RKO (cell line): ENCODE measurements at regions not wholly inside any gene's neighbourhood (a gene's known extent, or its start where the extent isn't known, plus 50 kb on each side); places are given as distances from the start of the nearest gene placed in this dataset.
"Not testable (repeated sequence)": the region's sequence is repeated elsewhere in the genome, so short reads cannot be mapped to it uniquely, and the experiment has no call there.

Experiments used
- DNase-seq: peaks from one replicate; pipeline ENCODE4 v3.0.0-alpha.2; 2016; ENCODE audit warnings: low spot score

DNA sequence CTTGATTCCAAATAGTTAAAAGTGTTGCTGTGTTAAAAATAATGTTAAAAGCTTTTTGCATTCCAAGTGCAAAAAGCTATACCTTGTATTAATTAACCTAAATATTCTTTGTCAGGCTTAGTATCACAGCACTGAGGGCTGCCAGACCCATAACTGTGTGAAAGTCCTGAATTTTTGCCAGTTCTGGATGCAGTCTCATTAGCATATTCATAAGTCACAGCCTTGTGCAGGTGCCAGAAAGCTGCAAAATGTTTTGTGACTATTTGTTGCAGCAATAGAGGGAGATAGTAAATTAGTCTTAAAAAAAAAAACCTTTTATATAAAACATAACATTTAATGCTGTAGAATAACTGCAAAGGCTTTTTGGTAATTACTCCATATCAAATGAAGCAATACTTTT is 56.6 kb downstream of the SLITRK1 start:
- DNase-seq = no peak

DNA sequence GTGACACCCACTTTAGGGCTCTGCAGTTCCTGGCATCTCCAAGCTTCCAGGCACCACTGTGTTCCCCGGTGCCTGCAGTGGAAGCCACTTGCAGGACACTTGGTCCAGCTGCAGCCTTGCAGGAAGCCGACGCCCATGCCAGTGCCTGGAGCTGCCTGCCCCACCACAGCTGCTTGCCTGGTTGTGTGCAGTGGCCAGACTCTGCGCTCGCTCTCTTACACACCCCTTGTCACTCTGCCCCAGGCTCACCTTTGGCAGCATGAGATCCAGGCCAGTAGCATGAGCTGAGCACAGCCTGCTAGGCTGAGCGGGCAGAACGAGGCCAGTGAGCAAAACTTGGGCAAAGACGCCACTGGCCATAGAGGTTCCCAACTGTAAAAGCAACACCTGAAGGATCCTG is 57.7 kb downstream of the SLITRK1 start:
- DNase-seq = no peak

DNA sequence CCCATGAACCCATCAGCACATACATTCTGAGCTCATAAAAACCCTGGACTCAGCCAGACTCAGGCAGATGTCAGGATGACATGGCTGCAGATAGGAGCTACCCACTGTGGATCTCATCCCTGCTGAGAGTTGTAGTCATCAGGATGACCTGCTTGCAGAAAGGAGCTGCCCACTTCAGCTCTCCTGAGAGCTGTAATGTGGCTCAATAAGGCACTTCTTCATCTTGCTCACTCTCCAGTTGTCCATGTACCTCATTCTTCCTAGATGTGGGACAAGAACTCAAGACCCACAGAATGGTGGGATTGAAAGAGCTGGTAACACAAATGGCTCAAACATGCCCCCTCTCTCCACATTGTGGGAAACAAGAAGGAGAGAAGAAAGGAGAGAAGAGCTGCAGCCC is 58.2 kb downstream of the SLITRK1 start:
- DNase-seq = no peak

DNA sequence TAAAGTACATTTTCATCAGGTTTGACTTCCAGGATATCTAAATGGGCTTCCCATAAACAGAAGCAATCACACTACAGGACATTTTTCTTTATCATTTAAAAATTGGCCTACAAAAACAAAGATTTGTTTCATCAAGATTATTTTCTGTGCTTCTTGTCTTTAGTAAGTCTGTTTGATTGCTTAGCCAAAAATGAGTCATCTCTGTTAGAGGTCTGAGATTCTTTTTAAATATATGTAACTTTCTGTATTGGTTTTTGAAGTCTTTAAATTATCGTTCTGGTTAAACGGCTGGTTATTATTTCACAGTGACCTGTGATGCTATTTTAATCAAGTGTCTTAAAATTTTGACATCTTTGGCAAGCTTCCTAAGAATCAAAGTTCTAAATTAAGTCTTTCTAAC is 62.7 kb downstream of the SLITRK1 start:
- no peak for DNase-seq

DNA sequence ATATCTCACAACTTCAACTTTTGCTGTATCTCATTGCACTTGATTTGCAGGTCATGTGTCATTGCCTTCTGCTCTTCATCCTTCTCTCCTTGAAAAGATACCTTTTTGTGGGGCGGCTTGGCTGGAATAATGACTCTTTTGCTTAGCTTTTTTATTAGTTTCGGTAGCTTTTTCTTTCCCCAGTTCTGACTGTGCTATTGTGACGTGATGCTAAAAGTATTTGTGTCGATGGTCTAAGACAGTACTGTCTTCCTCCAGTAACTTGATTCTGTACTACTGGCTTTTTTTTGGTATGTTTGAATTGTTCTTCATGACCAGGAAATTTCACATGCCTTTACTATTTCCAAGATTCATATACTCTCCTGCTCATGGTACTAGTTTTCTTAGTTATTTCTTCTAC is 63.1 kb downstream of the SLITRK1 start:
- no peak for DNase-seq

DNA sequence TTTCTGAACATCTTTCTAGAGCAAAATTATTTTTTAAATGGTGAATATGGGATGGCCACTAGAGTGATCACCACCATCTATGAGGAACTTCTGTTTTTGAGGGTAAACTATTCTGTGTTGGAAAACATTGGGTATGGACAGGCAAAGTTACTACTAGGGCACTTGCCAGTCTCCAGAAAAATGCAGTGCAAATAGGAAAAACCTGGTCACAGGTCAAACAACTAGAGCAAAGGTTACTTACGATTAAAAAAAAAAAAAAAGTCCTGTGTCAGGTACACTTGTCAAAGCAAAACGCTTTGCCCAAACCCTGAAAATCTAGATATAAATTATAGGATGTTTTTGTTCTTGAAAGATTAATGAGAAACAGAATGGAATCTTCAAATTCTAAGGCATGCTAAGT is 66.2 kb downstream of the SLITRK1 start:
- DNase-seq = no peak

DNA sequence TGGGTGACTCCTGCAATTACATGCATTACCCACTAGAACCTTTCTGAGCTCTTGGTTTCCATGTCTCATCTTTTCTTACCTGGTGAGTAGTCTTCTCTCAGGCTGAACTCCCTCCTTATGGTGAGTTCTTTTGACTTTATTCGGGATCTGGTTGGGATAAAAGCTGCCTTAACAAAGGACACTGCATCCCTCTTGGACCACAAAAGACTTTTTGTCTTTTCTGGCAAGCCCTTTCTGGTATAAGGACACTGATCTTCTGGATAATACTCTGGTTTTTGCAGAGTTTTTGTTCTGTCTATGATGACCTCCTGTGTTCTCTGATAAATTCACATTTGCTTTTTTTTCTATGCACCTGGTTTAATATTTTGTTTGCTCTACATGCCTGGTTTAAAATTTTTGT is 66.7 kb downstream of the SLITRK1 start:
- DNase-seq = no peak

DNA sequence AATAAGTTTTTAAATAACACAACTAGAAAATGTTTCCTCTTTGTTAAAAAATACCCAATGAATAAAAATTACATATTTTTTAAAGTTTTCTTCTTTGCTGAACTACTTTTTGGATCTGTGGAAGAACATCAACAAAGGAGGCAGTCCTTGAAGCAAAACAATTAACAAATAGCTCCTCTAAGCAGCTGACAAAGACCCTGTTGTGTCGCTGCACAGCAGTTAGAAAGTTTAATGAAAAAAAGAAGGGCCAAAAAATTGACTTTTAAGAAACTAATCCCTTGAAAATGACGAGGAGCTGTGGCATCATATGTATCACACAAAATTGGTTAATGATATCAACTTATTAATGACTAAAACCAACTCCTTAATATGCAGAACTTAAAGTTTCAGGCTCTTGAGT is 72.1 kb downstream of the SLITRK1 start:
- no peak for DNase-seq

DNA sequence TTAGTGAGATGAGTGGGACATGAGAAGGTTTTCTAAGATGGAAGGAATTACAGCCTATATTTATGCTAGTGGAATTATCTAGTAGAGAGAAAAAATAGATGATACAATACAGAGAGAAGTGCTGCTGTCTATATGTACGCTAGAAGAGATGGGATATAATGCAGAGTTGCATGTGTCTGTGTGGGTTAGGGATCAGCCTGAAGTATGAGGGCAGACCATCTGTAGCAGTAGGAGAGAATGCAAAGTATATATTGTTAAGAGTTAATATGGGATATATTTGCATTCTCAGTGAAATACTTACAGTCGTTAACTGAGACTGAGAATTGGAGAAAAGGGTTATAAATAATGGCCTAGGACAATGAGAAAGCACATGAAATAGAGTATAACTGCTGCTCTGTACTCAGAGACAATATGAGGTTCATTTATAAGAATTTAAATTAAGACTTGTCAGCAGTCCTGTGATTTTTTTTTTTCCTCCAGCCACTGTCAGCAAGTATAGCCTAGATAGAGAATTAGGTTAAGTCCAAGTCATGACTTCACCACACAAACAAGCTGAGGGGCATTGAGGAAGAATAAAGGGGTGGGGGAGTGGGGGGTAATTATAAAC is 77.8 kb downstream of the SLITRK1 start:
- DNase-seq = no peak

DNA sequence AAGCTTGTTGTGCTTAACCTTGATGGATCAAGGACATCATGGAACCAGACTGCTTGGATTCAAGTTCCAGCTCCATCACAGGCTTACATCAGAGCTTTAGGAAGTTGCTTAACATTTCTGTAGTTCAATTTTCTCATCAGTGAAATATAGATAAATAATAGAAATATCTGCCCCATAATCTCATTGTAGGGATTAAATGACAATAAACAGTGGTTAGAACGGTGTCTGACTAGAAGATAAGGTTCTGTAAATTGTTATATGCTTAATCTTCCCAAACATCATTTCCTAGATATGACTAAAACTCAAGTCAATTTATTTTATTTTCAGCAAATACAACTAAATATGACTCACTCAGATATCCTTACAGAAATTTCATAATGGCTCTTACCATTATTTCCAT is 83.5 kb downstream of the SLITRK1 start:
- no peak for DNase-seq

DNA sequence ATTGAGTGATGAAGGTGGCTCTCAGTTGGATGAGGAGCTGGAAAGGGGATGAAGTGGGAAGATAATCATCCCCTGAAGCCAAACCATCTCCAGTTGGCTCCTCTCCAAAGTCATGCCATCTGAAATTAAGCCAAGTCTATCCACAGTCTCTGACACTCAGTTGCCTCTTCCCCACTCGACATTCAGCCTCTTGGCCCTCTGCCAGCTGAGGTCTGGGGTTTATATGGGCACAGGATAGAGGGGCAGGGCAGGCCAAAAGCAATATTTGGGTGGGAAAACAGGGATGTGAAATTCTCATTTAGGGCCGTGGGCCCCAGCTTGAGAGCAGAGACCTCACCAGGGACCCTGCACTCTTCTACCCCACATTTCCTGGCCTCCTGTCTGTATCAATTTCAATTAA is 85.9 kb downstream of the SLITRK1 start:
- DNase-seq = no peak

DNA sequence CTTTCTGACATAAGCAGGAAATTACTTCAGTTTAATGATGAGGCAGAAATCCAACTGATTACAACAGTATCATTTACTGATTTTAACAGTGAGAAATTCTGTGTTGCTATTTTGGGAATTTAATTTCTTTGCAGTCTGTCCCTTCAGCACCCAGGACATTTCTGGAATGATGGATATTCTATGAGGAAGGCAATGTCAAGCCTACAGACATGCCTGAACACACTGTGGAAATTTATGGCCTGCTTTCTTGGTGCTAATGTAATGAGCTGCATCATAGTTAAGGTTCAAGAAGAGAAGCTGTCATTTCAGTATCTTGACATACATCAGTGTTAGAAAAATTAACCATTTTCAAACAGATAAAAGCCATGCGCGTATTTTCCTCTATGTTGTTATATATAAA is 87.7 kb downstream of the SLITRK1 start:
- DNase-seq = no peak

DNA sequence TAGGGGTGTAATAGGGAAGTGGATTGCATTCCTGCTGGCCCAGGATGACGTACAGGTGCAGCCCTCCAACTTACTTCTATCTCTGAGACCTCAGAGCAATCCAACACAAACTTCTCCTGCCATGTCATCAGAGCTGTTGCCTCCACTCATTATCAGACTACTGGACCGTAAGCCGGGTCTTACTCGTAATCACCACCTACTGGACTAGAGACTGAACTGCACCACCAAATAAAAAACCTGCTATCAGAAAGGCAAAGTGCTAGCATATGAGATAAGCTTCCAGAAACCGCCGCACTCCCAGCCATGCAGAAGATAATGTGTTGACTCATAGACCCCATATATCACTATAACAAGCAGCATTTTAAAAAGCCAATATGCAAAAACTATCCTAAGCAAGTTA is 102.0 kb downstream of the SLITRK1 start:
- no peak for DNase-seq

DNA sequence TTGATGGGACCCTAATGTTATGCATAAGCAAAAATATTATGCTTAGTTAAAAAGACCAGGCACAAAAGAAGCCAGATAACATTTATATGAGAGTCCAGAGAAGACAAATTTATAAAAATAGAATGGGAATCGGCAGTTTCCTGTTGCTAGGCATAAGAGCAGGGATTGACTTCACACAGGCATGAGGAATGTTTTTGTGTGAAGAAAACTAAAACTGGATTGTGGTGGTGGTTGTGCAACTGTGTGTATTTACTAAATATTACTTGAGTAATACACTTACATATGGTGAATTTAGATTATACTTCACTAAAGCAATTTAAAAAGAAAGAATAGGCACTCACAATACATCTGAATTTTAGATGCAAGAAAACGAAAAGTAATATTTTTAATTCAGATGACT is 108.3 kb downstream of the SLITRK1 start:
- DNase-seq = no peak

DNA sequence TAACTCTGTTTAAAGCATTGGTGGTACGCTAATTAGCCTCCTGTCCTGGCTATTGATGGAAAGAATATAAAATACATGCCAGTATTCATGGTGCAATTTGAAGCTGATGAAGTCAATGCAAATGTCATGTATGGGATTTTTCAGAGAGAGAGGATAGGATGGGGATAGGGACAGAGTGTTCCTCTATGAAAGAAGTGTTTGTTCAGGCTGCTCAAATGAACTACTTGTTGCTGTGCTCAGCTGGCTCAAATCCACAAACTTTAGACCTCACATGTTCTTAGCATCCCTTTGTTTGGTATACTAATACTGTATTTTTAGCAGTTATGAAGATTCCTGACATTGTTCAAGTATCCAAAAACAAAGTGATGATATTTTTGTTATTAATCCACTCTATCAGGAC is 116.5 kb downstream of the SLITRK1 start:
- no peak for DNase-seq

DNA sequence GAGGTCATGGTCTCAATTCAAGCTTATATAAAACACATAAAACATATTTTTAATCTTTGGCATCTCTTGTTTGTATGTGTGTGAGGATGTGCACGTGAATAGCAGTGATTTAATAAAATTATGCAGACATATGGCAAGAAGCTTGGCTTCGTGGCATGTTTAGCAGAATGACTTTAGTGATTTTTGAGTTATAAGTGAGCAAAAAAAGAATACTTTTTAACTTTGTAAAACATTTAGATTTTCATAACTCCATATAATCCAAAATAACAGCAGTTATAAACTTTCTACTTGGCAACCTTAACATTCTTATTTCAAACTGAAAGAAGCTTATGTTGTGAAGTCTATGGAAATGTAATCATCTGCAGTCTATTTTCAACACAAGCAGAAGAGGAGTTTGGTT is 120.6 kb downstream of the SLITRK1 start:
- DNase-seq = no peak

DNA sequence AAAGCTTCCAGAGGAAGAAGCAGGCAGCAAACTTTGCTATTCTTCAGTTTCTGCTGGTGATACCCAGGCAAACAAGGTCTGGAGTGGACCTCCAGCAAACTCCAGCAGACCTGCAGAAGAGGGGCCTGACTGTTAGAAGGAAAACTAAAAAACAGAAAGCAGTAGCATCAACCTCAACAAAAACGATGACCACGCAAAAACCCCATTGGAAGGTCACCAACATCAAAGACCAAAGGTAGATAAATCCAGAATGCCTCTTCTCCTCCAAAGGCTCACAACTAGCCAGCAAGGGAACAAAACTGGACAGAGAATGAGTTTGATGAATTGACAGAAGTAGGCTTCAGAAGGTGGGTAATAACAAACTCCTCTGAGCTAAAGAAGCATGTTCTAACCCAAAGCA is 127.1 kb downstream of the SLITRK1 start:
- DNase-seq = not testable (repeated sequence)

DNA sequence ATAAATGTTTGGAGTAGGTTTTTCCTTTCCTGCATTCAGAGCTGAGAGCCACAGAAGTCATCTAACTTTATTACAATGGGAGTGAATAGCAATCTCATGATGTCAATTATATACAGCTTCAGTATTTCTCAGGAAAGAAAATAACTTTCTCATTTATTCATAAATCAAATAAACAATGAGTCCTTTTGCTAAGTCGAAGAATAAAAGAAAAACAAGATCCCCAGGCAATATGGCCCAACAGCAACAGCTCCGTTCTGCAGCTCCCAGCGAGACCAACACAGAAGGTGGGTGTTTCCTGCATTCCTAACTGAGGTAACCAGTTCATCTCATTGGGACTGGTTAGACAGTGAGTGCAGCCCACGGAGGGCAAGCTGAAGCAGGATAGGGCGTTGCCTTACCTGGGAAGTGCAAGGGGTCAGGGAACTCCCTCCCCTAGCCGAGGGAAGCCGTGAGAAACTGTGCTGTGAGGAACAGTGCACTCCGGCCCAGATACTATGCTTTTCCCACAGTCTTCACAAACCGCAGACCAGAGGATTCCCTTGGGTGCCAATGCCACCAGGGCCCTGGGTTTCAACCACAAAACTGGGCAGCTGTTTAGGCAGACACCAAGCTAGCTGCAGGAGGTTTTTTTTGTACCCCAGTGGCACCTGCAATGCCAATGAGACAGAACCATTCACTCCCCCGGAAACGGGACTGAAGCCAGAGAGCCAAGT is 128.2 kb downstream of the SLITRK1 start:
- no peak for DNase-seq

DNA sequence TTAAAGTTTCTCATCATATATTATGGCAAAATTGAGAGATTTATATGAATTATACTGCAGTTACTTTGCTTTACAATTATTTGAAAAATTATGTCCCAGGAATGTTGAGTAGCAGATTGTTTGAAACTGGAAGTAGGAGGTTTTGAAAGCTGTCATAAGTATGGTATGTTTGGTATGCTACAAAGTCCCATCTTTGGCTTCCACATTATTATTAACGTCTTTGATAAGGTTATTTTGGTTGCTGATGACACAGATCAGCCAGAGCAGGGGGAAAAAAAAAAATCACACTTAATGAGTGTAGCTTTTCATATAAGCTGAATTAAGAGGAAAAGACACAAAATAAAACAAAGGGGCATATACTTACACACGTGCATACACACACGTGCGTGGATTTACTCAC is 130.1 kb downstream of the SLITRK1 start:
- DNase-seq = peak; percentile 8

DNA sequence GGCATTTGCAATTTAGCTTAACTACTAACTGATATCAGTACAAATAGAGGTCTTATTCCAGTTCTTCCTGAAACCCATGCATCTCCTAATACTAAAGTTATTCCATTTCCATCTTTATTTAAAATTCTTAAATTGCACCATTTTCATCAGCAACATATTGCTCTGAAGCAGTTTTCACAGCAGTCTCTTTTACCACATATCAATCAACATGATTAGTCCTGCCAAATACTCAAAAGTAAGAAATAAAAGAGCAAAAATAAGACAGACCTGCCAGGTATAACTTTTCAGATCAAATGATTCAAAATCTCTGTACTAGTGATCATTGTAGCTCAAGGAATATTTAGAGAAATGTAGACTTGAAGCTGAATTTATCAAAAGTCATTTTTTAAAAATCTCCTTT is 141.7 kb downstream of the SLITRK1 start:
- no peak for DNase-seq

DNA sequence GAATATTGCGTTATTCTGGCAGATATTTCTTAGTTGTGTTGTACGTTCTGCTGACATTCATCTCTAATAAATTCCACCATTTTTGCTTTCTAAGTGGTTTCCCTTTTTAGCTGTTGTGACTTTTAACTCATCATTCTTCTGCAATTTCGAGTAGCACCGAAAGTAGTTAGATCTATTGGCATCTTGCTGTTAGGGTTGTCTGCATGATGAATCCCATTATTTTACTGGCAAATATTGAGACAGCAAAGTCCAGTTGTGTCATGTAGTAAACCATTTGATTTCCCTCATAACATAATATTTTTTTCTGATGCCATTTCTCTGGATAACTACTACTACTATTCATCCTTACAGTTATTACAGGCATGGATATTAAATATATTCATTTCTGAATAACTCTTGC is 143.9 kb downstream of the SLITRK1 start:
- no peak for DNase-seq

DNA sequence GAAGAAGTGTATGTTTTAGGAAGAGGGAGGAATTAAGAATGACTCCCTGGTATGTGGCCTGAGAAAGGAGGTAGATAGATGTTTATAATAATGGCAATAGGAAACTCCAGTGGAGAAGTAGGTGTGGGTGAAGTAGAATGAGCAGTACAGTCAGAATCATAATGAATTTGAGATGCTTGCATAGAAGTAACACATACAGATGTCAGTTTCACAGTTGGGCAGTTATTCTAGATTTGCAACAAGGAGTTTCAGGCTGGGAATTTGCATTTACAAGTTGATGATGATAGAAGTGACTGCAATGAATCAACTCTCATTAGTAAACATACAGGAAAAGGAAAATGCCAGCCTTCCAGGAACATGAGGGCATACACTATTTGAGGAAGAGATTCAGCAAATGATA is 149.0 kb downstream of the SLITRK1 start:
- DNase-seq = no peak

DNA sequence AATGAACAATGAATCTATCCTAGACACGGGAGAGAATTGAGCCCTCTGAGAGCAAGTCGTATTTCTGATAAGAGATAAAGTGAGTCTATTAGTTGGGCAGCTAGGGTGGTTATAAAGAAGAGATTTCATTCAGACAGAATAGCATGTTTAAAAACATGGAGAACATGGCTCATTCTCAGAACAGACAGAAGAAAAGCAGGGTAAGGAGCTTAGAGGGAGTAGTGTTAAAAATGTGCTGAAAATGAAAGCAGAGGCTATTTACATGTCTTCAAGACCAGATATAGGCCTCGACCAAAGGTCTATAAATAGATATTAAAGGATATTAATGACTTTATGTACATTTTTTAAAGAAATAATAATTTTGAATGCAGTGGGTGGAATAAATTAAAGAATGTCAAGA is 149.5 kb downstream of the SLITRK1 start:
- no peak for DNase-seq

DNA sequence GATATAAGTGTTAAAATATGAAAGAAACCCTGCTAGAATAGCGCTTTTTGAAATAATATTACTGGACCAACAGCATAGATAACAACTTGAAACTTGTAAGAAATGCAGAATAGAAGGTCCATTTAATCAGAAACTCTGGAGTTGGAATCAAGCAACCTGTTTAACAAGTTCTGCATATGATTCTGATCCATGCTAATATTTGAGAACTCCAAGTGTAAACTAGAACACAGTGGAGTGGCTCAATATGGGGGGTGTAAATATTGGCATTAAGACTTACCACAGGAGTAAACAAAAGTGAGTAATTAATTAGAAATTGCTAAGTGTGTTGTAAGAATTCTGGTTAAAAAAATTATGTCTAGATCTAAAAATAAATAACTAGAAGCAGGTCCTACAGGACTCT is 151.2 kb downstream of the SLITRK1 start:
- no peak for DNase-seq
